GM13977 (cell line): ENCODE measurements at regions not wholly inside any gene's neighbourhood (a gene's known extent, or its start where the extent isn't known, plus 50 kb on each side); places are given as distances from the start of the nearest gene placed in this dataset.

Experiments
- DNase-seq: peaks from one replicate; pipeline ENCODE4 v3.0.0; 2012; ENCODE audit warnings: low spot score
- CTCF ChIP-seq: IDR thresholded peaks from 2 replicates; pipeline ENCODE4 v1.5.1; 2012; ENCODE audit warnings: mild to moderate bottlenecking, control low read depth; ENCODE audit not compliant: insufficient read depth; ENCODE audit errors: extremely low read depth, missing control alignments
- in situ Hi-C: fragments of 300-500 bp; cut with MboI; formaldehyde crosslinking; loops from one replicate; pipeline ENCODE4 v1.12.0; 2022; ENCODE audit warnings: low sequenced_read_pairs, low pct_unique_long_range_greater_than_20kb, mixed read lengths, inconsistent platforms; ENCODE audit not compliant: unreplicated experiment

- in situ Hi-C loops, result no loop called here
- no peak for TF ChIP-seq CTCF
- no peak for DNase-seq
Observed at GRCh38 chr10:47098238-47098637, 187.0 kb downstream of the PTPN20 start.

- no peak for DNase-seq
- in situ Hi-C loops, result no loop called here
- no peak for TF ChIP-seq CTCF
Observed at GRCh38 chr10:47098964-47099363, 187.7 kb downstream of the PTPN20 start.

- no peak for TF ChIP-seq CTCF
- DNase-seq, result no peak
- in situ Hi-C loops, result no loop called here
Observed at GRCh38 chr10:47099474-47099873, 188.2 kb downstream of the PTPN20 start.

GRCh38 chr10:47101196-47101595, 190.0 kb downstream of the PTPN20 start:
- in situ Hi-C loops, result no loop called here
- TF ChIP-seq CTCF, result no peak
- DNase-seq, result no peak

- no peak for TF ChIP-seq CTCF
- DNase-seq, result no peak
- in situ Hi-C loops, result no loop called here
Observed at GRCh38 chr10:47101807-47102206, 190.6 kb downstream of the PTPN20 start.

GRCh38 chr10:47104151-47104605, 192.9 kb downstream of the PTPN20 start:
- in situ Hi-C loops, result no loop called here
- TF ChIP-seq CTCF, result no peak
- DNase-seq, result no peak
